Keratinocyte (primary cell): ENCODE measurements at regions not wholly inside any gene's neighbourhood (a gene's known extent, or its start where the extent isn't known, plus 50 kb on each side); places are given as distances from the start of the nearest gene placed in this dataset.

ENCODE experiments used
- DNase-seq: peaks from one replicate; pipeline ENCODE4 v3.0.0-alpha.2; 2011; ENCODE audit warnings: low read depth, missing footprints, low spot score
- FAIRE-seq: peaks from 2 replicates; lab custom pipeline; 2011; peaks lifted over from hg19 to GRCh38; lab: Jason Lieb, UNC
- H2AFZ ChIP-seq: 2 replicates; pipeline ENCODE4 v1.6.0; 2012; ENCODE audit warnings: low read length, control low read depth, inconsistent platforms; ENCODE audit not compliant: control insufficient read depth
- H3K27ac ChIP-seq: 2 replicates; pipeline ENCODE4 v1.5.1; 2011; ENCODE audit warnings: low read length; ENCODE audit not compliant: control insufficient read depth, insufficient read depth
- H3K27me3 ChIP-seq: 3 replicates; pipeline ENCODE4 v1.6.0; 2011; ENCODE audit warnings: low read length; ENCODE audit not compliant: control insufficient read depth, insufficient read depth; ENCODE audit errors: extremely low read depth
- H3K36me3 ChIP-seq, 2 experiments: 2 replicates in 1 of 2; 3 replicates in 1 of 2; pipeline ENCODE4 v1.5.1; 2011; ENCODE audit warnings: low read length in 2 of 2, mild to moderate bottlenecking in 1 of 2; ENCODE audit not compliant: control insufficient read depth in 2 of 2, insufficient read depth in 2 of 2; ENCODE audit errors: extremely low read depth in 1 of 2
- H3K4me1 ChIP-seq: 3 replicates; pipeline ENCODE4 v1.5.1; 2011; ENCODE audit warnings: low read length; ENCODE audit not compliant: control insufficient read depth, insufficient read depth; ENCODE audit errors: extremely low read depth
- H3K4me2 ChIP-seq: 3 replicates; pipeline ENCODE4 v1.6.0; 2011; ENCODE audit warnings: low read depth, low read length; ENCODE audit not compliant: control insufficient read depth, insufficient read depth; ENCODE audit errors: extremely low read depth
- H3K4me3 ChIP-seq, 3 experiments: fragments of 200-600 bp in 1 of 3; sonication (generic) in 1 of 3; 2 replicates in 2 of 3; 3 replicates in 1 of 3; pipeline ENCODE4 v1.5.1; 2011 to 2016; ENCODE audit warnings: low read length in 3 of 3, mild to moderate bottlenecking in 3 of 3, control low read depth in 2 of 3, inconsistent platforms in 1 of 3, low read depth in 1 of 3, mixed read lengths in 1 of 3, mixed run types in 1 of 3, moderate library complexity in 1 of 3; ENCODE audit not compliant: control insufficient read depth in 2 of 3, insufficient read depth in 2 of 3; ENCODE audit errors: extremely low read depth in 1 of 3
- H3K79me2 ChIP-seq: 2 replicates; pipeline ENCODE4 v1.6.0; 2012; ENCODE audit warnings: low read length; ENCODE audit not compliant: control insufficient read depth, insufficient read depth
- H3K9ac ChIP-seq: 3 replicates; pipeline ENCODE4 v1.6.0; 2011; ENCODE audit warnings: low read length; ENCODE audit not compliant: control insufficient read depth, insufficient read depth; ENCODE audit errors: extremely low read depth
- H3K9me1 ChIP-seq: 3 replicates; pipeline ENCODE4 v1.6.0; 2011; ENCODE audit warnings: low read length; ENCODE audit not compliant: control insufficient read depth, insufficient read depth; ENCODE audit errors: extremely low read depth
- H3K9me3 ChIP-seq: 2 replicates; pipeline ENCODE4 v1.5.1; 2012; ENCODE audit warnings: low read depth, low read length; ENCODE audit not compliant: control insufficient read depth
- H4K20me1 ChIP-seq: 3 replicates; pipeline ENCODE4 v1.6.0; 2011; ENCODE audit warnings: low read length; ENCODE audit not compliant: control insufficient read depth, insufficient read depth; ENCODE audit errors: extremely low read depth
- CTCF ChIP-seq, 3 experiments: IDR thresholded peaks in 1 of 3; conservative IDR thresholded peaks in 1 of 3; optimal IDR thresholded peaks in 1 of 3; 2 replicates in 2 of 3; 3 replicates in 1 of 3; pipeline versions ENCODE3 to v1.5.1; 2011; ENCODE audit warnings: low read length in 3 of 3, mild to moderate bottlenecking in 3 of 3, moderate library complexity in 2 of 3, control low read depth in 1 of 3, inconsistent platforms in 1 of 3; ENCODE audit not compliant: insufficient read depth in 2 of 3; ENCODE audit errors: extremely low read depth in 1 of 3
- EZH2 ChIP-seq: IDR thresholded peaks from one replicate; pipeline ENCODE4 v1.6.1; 2012; ENCODE audit warnings: inconsistent platforms, mild to moderate bottlenecking, low read length, moderate library complexity
- dilution Hi-C: fragments of 300-500 bp; cut with MboI; formaldehyde crosslinking; loops from one replicate; pipeline ENCODE4 v1.7.0; 2020; ENCODE audit warnings: low sequenced_read_pairs; ENCODE audit not compliant: extremely low pct_ligation_motif_present

DNA sequence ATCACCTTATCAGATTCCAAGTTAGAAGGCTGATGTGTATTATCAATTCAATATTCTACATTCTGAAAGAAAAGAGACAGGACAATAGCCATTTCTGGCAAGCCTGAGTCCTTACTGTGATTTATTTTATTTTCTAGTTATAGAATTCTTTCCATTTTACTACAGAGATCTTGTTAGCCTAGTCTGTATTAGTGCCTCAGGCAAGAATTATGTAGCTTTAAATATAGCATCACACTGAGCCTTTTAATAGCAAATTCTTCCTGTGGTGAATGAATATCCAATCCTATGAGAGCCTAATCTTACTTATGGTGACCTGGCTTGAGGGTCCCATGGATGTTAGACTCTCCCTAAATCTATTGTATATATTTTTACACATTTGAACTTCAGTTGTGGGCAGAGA lies 732.8 kb upstream of the CITED2 start:
- Histone ChIP-seq H3K9me3 (no peaks in the 10 kb centered on the region), H3K4me1 (peaks cover 12% of the 10 kb centered on the region), H2AFZ (peak overlapping the region; percentile 73), H3K36me3 (no peaks in the 10 kb centered on the region), H3K9ac (no peak overlapping the region), H3K9me1 (no peaks in the 10 kb centered on the region), H3K27me3 (no peaks in the 10 kb centered on the region), H3K79me2 (no peaks in the 10 kb centered on the region), H3K4me2 (no peak overlapping the region), H3K27ac (no peak overlapping the region), H3K4me3 (no peak overlapping the region), H4K20me1 (no peaks in the 10 kb centered on the region)
- DNase-seq: no peak
- TF ChIP-seq EZH2: no peak
- TF ChIP-seq CTCF (optimal IDR thresholded peaks at IDR 0.05 in 1 of 3, IDR thresholded peaks at IDR 0.05 in 1 of 3, conservative IDR thresholded peaks at IDR 0.05 in 1 of 3; ENCODE audit: extremely low read depth in 1 of 3, insufficient read depth in 2 of 3, low read length in 3 of 3): no peak
- FAIRE-seq: no peak
- dilution Hi-C loops: no loop called here

DNA sequence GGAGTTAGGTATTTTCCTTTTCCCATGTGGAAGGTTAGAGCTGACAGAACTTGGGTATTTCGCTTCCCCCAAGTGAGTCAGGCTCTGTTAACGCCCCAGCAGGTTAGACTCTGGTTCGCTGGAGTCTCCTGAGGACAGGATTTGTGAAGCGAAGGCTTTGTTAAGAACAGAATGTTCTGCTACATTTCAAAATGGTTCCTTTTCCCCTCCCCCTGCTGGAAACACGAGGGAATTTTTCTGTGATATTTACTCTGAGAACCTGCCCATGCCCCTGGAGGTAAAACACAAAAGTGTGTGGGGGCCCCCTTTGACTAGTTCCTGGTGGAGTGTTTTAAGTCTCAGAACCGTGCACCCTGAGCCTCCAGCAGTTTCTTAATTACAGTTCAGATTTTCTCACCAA lies 731.4 kb upstream of the CITED2 start:
- H3K4me3 ChIP-seq: no peak overlapping the region
- peak; percentile 56 for FAIRE-seq

More for the DNA sequence above, 731.4 kb upstream of the CITED2 start:
- Histone ChIP-seq H3K9me3 (no peaks in the 10 kb centered on the region), H3K4me1 (peaks cover 12% of the 10 kb centered on the region), H3K27ac (peak overlapping the region; percentile 0), H3K79me2 (no peaks in the 10 kb centered on the region), H3K4me2 (no peak overlapping the region), H3K27me3 (no peaks in the 10 kb centered on the region), H2AFZ (peak overlapping the region; percentile 55), H3K9me1 (no peaks in the 10 kb centered on the region), H4K20me1 (no peaks in the 10 kb centered on the region), H3K36me3 (no peaks in the 10 kb centered on the region), H3K9ac (no peak overlapping the region)
- dilution Hi-C loops: no loop called here
- no peak for DNase-seq
- TF ChIP-seq CTCF (optimal IDR thresholded peaks at IDR 0.05 in 1 of 3, IDR thresholded peaks at IDR 0.05 in 1 of 3, conservative IDR thresholded peaks at IDR 0.05 in 1 of 3; ENCODE audit: extremely low read depth in 1 of 3, insufficient read depth in 2 of 3, low read length in 3 of 3): peak in 2 of 3 experiments; percentile 24 to 48
- TF ChIP-seq EZH2: no peak
